NCI-H2196 (cell line): ENCODE measurements at regions not wholly inside any gene's neighbourhood (a gene's known extent, or its start where the extent isn't known, plus 50 kb on each side); places are given as distances from the start of the nearest gene placed in this dataset.
"Not testable (repeated sequence)": the region's sequence is repeated elsewhere in the genome, so short reads cannot be mapped to it uniquely, and the experiment has no call there.

Source experiments
- DNase-seq: peaks from one replicate; lab custom pipeline; 2025; ENCODE audit not compliant: unreplicated experiment; lab: John Stamatoyannopoulos, UW

DNA sequence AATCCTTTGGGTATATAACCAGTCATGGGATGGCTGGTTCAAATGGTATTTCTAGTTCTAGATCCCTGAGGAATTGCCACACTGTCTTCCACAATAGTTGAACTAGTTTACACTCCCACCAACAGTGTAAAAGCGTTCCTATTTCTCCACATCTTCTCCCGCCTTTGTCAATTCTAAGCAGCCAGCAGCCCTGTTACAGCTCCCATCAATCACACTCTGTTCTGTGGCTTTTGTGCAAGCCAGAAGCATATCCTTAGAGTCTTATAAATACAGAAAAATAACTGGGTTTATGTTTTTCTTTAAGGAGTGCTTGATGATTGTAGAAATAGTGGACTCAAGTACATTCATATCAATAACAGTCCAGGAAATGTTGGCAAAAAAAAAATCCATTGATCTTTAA is 232.9 kb downstream of the ASMT start:
- not testable (repeated sequence) for DNase-seq

DNA sequence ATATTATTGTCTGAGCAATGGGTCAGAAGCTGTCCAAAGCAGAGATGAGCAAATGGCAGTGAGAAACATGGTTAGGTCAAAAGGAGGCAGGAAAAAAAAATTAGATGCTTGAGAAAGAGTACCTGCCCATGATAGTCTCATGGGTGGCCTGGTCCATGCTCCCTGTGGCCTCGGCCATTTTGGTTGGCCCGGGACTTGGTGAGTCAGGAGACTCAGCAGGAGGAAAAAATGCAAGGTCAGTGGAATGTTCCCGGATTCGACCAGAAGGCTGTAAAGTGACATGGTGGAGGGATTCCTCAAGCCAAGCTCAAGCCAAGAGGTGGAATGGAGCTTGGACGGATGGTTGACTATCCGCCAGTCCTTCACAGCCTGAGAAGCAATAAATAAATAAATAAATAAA is 236.7 kb downstream of the ASMT start:
- DNase-seq, result no peak

DNA sequence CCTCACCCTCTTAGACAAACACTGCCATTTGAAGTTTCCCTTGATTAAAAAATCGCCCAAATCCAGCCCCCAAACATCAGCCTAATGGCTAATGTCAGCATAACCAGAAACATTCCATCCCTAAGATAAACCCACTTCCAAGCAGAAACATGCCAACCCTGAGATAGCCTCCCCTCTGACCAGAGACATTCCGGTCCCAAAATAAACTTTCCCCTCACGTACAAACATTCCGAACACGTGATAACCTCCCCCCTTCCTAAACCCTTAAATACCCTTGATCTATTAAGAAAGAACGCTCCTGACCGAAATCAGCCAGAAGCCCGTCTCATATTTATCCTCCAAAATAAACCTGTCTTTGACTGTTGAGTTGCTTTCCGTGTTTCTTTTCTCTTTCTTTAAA is 237.2 kb downstream of the ASMT start:
- no peak for DNase-seq

DNA sequence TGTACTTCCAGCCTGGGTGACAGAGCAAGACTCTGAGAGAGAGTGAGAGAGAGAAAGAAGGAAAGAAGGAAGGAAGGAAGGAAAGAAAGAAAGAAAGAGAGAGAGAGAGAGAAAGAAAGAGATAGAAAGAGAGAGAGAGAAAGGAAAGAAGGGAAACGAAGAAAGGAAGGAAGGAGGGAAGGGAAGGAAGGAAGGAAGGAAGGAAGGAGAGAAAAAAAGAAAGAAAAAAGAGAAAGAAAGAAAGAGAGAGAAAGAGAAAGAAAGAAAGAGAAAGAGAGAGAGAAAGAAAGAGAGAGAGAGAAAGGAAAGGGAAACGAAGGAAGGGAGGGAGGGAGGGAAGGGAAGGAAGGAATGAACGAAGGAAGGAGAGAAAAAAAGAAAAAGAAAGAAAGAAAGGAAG is 238.6 kb downstream of the ASMT start:
- no peak for DNase-seq

DNA sequence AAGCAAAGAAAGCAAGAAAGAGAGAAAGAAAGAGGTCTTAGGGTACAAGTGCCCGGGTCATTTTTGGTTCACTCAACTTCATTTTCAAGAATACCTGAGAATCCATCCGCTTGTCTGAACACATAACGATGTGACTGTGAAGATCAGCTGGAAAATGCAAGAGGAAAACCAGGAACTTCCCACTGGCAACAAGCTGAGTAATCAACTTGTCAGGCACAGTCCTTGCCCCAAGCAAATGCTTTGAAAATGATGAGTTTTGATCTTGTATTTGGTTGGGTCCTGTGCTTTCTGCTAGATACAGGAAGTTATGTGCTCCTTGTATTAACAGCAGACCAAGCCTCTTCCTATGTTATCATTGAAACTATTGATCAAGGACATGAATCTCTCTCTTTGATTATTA is 239.1 kb downstream of the ASMT start:
- no peak for DNase-seq

DNA sequence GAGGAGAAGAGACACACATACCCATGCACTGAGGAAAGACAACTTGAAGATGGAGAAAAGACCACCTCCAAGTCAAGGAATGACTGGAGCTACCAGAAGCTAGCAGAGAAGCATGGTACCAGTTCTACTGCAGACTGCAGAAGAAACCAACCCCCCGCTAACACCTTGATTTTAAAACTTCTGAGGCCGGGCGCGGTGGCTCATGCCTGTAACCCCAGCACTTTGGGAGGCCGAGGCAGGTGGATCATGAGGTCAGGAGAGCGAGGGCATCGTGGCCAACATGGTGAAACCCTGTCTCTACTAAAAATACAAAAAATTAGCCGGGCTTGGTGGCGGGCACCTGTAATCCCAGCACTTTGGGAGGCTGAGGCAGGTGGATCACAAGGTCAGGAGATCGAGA is 240.0 kb downstream of the ASMT start:
- not testable (repeated sequence) for DNase-seq

DNA sequence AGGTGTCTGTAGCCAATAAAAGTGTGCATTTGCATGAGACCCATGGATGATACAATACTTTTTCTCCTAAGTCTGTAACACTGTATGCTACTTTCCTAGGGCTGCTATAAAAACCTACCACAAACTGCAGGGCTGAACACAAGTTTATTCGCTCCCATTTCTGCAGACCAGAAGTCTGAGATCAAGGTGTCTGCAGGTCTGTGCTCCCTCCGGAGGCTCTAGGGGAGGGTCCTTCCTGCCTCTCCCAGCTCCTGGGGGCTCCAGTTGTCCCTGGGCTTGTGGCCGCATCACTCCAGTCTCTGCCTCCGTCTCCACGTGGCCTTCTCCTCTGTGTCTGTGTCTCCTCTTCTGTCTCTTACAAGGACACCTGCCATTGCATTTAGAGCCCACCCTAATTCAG is 244.4 kb downstream of the ASMT start:
- not testable (repeated sequence) for DNase-seq

DNA sequence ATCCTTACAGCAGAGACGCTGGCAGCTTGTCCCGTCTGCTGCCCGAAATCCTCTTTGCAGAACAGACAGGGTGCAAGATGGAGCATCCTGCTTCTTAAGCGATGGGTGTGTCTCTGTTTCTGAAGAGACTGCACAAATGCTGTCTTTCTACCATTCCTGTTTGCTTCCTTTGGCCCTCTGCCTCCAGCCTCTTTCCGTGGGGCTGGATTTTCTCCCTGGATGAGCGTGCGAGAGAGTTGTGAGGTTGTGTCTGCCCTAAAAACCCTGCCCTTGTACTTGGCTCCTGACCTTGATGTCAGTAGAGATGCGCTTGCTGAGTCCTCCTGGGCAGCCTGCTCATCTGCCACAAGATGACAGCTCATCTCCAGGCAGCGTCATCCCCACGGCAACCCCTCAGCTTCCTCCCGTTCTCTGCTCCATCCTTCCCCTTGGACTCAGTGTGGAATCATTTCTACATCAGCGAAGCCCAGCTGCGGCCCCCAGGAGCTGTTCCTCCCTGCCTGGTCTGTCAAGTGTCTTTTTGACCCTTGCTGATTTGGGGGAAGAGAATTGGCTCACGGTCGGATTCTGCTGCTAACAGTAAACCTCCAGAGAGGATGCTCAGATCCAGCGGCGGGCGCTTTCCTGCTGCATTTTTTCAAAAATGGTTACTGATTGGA is 246.2 kb downstream of the ASMT start:
- no peak for DNase-seq

DNA sequence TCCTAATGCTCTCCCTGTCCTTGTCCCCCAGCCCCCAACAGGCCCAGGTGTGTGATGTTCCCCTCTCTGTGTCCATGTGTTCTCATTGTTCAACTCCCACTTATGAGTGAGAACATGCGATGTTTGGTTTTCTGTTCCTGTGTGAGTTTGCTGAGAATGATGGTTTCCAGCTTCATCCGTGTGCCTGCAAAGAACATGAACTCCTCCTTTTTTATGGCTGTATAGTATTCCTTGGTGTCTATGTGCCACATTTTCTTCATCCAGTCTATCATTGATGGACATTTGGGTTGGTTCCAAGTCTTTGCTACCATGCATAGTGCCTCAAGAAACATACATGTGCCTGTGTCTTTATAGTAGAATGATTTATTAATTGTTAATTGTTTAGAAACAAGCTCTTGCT is 249.1 kb downstream of the ASMT start:
- DNase-seq, result not testable (repeated sequence)

DNA sequence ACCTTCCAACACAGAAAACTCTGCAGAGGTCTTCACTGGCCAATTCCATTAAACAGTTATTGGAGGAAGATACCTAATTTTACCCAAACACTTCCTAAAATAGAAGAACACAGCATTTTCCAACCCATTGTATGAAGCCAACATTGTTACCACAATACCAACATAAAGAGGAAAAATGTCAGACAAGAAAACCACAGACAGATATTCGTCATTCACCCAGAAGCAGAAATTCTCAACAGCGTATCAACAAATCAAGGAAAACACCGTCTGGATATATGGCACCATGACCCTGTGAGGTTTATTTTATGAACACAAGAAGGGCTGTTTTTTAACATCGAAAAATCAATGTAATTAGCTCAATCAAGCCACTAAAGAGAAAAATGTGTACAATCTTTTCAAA is 255.6 kb downstream of the ASMT start:
- DNase-seq, result no peak

DNA sequence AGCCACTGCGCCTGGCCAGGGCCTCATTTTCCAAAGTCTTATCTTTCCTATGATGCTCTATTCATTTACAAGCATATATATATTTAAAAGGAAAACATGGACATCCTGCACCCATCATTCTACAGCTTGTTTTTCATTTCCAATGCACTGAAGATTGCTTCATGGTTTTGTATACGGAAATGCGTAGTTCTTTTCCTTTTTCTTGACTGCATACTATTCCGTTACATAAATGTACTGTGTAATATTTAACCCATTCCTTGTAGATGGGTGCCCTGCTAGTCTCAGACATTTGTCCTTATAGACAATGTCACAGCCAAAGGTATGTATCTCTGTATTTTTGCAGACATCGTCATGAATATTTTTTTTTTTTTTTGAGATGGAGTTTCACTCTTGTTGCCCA is 257.0 kb downstream of the ASMT start:
- no peak for DNase-seq

DNA sequence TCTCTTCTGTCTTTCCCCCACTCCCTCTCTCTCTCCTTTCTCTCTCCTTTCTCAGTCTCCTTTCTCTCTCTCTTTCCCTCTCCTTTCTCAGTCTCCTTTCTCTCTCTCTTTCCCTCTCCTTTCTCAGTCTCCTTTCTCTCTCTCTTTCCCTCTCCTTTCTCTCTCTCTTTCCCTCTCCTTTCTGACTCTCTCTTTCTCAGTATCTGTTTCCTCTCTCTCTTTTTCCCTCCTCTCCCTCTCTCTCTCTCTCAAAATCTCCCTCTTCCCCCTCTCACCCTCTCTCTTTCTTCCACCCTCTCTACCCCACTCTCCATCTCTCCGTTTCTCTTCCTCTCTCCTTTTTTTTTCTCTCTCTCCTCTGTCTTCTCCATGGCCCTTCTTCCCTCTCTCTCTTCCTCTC is 258.8 kb downstream of the ASMT start:
- no peak for DNase-seq

DNA sequence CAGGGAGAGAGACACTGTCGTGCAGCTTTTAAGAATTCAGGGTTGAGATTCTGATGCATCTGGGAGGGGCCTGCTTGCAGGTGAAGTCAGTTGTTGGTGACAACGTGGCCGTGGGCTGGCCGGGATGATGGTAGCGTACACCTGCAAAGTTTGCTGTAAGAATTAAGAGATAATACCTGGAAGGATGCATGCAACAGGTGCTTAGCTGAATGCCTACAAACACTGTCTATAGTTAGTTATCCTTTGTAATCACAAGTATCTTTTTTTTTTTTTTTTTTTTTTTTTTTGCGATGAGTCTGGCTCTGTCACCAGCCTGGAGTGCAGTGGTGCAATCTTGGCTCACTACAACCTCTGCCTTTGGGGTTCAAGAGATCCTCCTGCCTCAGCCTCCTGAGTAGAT is 259.6 kb downstream of the ASMT start:
- no peak for DNase-seq

DNA sequence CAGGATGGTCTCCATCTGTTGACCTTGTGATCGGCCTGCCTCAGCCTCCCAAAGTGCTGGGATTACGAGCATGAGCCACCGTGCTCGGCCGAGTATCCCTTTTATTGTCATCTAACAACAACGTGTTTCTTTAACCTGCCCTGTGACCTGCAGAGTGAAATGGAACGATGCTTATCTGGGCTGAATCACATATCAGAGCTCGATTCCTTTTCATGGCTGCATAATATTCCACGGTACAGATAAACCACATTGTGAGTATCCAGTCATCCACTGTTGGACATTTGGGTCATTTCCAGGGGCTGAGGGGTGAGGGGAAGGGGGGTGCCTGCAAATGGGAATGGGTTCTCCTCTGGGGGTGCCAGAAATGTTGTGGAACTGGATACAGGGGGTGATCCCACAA is 260.0 kb downstream of the ASMT start:
- DNase-seq, result no peak

DNA sequence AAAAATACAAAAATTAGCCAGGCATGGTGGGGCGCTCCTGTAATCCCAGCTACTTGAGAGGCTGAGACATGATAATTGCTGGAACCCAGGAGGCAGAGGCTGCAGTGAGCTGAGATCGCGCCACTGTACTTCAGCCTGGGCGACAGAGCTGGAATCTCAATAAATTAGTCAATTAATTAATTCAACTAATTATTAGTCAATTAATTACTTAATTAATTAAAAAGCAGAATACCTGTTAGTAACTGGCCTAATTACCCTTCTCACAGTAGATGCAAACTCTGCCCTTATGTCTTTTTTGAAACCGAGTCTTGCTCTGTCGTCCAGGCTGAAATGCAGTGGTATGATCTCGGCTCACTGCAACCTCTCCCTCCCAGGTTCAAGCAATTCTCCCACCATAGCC is 261.2 kb downstream of the ASMT start:
- no peak for DNase-seq

DNA sequence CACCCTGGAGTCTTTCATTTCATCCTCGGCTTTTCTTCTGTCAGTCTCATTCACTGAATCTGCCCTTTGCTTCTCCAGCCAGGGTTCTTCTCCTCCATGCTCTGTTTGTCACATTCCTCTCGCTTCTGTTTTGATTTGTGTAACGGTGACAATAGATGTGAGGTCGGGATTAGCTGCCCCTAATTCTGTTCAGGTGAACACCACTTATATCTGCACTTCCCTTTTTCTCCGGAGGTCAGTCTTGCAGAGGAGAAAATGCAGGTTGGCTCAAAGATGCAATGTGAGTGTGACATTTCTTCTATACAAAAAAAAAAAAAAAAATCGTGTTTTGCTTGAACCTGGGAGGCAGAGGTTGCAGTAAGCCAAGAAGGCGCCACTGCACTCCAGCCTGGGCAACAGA is 262.9 kb downstream of the ASMT start:
- no peak for DNase-seq

DNA sequence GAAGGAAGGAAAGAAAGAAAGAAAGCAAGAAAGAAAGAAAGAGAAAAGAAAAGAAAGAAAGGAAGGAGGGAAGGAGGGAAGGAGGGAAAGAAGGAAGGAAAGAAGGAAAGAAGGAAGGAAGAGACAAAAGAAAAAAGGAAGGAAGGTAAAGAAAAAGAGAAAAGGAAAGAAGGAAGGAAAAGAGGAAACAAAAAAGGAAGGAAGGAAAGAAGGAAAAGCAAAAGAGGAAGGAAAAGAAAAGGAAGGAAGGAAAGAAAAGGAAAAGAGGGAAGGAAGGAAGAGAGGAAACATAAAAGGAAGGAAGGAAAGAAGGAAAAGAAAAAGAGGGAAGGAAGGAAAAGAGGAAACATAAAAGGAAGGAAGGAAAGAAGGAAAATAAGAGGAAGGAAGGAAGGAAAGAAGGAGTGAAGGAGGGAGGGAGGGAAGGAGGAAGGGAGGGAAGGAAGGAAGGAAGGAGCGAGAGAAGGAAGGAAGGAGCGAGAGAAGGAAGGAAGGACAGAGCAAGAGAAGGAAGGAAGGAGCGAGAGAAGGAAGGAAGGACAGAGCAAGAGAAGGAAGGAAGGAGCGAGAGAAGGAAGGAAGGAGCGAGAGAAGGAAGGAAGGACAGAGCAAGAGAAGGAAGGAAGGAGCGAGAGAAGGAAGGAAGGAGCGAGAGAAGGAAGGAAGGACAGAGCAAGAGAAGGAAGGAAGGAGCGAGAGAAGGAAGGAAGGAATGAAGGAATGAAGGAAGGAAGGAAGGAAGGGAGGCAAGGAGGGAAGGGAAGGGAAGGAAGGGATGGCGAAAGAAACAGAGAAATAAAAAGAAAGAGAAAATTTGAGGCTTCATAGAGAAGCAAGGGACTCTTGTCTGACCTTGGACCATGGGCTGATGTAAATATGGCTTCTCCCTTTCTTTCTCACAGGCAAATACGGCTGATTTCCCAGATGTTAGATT is 266.3 kb downstream of the ASMT start:
- DNase-seq, result not testable (repeated sequence)

DNA sequence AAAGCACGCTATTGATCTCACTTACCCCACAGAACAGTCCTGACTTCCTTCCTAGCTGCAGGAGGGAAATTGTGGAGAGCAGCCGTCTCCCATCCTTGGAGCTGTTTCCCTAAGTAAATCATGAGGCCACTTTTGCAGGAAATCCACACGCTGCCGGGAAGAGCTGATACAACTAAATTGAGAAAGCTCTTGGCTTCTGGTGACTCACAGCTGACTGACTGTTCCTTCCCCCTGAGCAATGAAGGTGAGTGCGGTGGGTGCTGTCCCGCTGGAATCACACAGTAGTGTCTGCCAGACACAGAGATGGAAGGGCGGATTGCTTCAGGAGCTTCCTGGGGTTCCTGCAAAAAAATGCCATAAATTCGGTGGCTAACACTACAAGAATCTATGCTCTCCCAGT is 268.9 kb downstream of the ASMT start:
- no peak for DNase-seq

DNA sequence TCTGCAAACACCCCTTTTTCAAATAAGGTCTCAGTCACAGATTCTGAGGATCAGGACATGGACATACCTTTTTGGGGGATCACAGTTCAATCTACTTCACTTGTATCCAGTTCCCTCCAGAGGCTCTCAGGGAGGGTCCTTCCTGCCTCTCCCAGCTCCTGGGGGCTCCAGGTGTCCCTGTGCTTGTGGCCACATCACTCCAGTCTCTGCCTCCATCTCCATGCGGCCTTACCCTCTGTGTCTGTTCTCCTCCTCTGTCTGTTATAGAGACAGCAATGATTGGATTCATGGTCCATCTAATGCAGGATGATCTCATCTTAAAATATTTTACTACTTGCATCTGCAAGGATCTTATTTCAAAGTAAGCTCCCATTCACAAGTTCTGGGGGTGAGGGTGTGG is 269.6 kb downstream of the ASMT start:
- no peak for DNase-seq

DNA sequence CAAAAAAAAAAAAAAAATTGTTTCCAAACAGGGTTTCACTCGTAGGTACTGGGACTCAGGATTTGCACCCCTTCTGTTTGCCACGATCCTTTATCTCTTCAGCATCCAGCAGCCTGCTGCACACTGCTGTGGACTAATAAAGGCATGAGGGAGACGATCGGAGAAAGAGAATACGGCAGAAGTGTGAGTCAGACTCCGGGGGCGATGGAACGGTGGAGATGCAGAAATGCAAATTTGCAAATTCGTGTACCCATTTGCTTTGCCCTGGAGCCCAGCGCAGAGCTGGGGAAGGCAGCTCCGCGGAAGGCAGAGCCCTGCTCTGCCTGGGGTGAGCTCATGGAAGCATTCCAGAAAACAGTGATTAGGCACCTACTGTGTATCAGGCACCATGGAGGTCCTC is 270.3 kb downstream of the ASMT start:
- no peak for DNase-seq

DNA sequence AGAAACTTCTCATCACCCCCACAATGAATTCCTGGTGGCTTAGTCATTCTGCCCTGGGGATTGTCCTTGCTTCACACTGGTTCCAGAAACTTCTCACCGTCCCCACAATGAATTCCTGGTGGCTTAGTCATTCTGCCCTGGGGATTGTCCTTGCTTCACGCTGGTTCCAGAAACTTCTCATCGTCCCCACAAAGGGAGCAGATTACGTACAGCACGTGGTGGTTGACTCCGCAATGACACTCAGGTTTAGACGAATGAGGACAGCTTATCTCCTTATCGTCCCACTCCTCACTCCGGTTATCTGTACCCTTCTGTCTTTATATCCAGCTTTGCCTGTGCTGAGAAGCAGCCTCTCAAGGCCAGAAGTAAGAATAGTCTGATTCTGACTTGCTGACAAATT is 273.4 kb downstream of the ASMT start:
- not testable (repeated sequence) for DNase-seq

DNA sequence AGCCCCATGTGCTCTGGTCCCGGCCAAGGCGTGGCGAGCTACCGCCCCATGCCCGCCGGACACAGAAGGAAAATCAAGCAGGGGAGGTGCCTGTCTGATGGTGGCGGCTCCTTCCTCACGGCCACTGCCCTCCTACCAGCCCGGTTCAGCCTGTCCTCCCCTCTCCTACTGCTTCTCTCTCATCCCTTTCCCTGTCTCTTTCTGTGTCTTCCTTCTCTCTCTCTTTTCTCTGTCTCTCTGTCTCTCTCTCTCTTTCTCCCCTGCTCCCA is 279.1 kb downstream of the ASMT start:
- no peak for DNase-seq

DNA sequence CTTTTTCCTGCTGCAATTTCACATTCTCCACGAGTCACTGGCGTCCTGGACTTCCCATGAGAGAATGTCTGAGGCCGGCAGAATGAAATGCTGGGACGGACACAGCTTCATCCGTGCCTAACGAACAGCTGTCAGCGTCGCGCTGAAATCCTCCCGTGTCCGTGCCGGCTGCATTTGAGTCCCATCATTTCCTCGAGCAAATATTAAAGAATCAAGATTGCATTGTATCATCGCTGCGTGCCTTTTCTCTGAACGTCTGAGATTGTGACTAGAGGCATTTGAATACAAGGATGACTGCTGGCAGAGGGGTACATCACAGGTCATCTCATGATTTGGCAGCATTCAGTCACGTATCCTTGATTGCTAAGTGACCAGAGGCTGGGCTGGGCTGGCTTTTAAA is 279.9 kb downstream of the ASMT start:
- DNase-seq, result no peak
